HCT116 (cell line): ENCODE measurements at regions not wholly inside any gene's neighbourhood (a gene's known extent, or its start where the extent isn't known, plus 50 kb on each side); places are given as distances from the start of the nearest gene placed in this dataset.

Source experiments
- ATAC-seq: fragments of 200-7000 bp; cut with Tn5 transposase; 2 replicates; pipeline ENCODE4 v1.9.1; 2020; ENCODE audit warnings: mild to moderate bottlenecking, moderate library complexity
- BruUV-seq: library from RNA; stranded (reverse); fragments of 400-500 nt; replicated peaks from 2 replicates; lab custom pipeline; 2021; lab: Mats Ljungman, UMichigan
- CTCF ChIA-PET: fragments of 300-600 bp; sonication (Branson Sonifier 250); formaldehyde crosslinking; loops from one replicate; lab custom pipeline; 2021; ENCODE audit warnings: antibody characterized with exemption; lab: Charles Lee
- POLR2A ChIA-PET: fragments of 300-600, 350-600 bp; sonication (Branson Sonifier 250); formaldehyde crosslinking; loops from one replicate; lab custom pipeline; 2021; ENCODE audit warnings: antibody characterized with exemption; lab: Charles Lee
- RAD21 ChIA-PET, 2 experiments: fragments of 300-600 bp; sonication (Branson Sonifier 250); formaldehyde crosslinking; loops; one replicate each; lab custom pipeline; 2023; ENCODE audit warnings: low total read pairs in 2 of 2; ENCODE audit not compliant: uncharacterized antibody in 2 of 2, unreplicated experiment in 2 of 2, low non-redundant PET in 1 of 2; lab: Charles Lee
- DNase-seq: peaks from one replicate; pipeline ENCODE4 v3.0.0-alpha.2; 2010; ENCODE audit warnings: low read depth, low spot score
- H2AFZ ChIP-seq: fragments of 200-600 bp; shearing (Covaris generic), sonication (generic); 2 replicates; pipeline ENCODE4 v1.6.1; 2017; ENCODE audit warnings: low read depth, mixed run types, mixed read lengths, antibody characterized with exemption, low read length; ENCODE audit not compliant: poor library complexity, severe bottlenecking
- H3K27ac ChIP-seq: 2 replicates; pipeline ENCODE4 v1.5.1; 2012; ENCODE audit warnings: low read depth, low read length
- H3K27me3 ChIP-seq: fragments of 200-600 bp; sonication (generic); 2 replicates; pipeline ENCODE4 v1.6.1; 2016; ENCODE audit warnings: mixed run types, low read length, mixed read lengths; ENCODE audit not compliant: insufficient read depth
- H3K36me3 ChIP-seq, 2 experiments: fragments of 200-500 bp in 1 of 2; fragments of 200-600 bp in 1 of 2; sonication (Bioruptor generic) in 1 of 2; sonication (generic) in 1 of 2; 2 replicates each; pipeline versions ENCODE4 v1.5.1 to v1.6.1; 2014 to 2016; ENCODE audit warnings: low read length in 2 of 2, inconsistent platforms in 1 of 2, mixed read lengths in 1 of 2, mixed run types in 1 of 2; ENCODE audit not compliant: insufficient read depth in 2 of 2, control insufficient read depth in 1 of 2
- H3K4me1 ChIP-seq, 2 experiments: fragments of 200-600 bp in 1 of 2; sonication (generic) in 1 of 2; 2 replicates each; pipeline versions ENCODE4 v1.5.1 to v1.6.1; 2012 to 2017; ENCODE audit warnings: low read length in 2 of 2, inconsistent platforms in 1 of 2, mild to moderate bottlenecking in 1 of 2, mixed read lengths in 1 of 2, mixed run types in 1 of 2, moderate library complexity in 1 of 2; ENCODE audit not compliant: insufficient read depth in 2 of 2, control insufficient read depth in 1 of 2
- H3K4me2 ChIP-seq: fragments of 200-600 bp; sonication (generic); 2 replicates; pipeline ENCODE4 v1.6.1; 2017; ENCODE audit warnings: mixed run types, low read length, mixed read lengths
- H3K4me3 ChIP-seq, 2 experiments: fragments of 200-600 bp in 1 of 2; sonication (generic) in 1 of 2; replicated peaks in 1 of 2; 2 replicates each; pipeline ENCODE4 v1.5.1; 2011 to 2016; ENCODE audit warnings: low read length in 2 of 2, control low read depth in 1 of 2, low read depth in 1 of 2, mild to moderate bottlenecking in 1 of 2, mixed read lengths in 1 of 2, mixed run types in 1 of 2
- H3K79me2 ChIP-seq: fragments of 200-600 bp; sonication (generic); 2 replicates; pipeline ENCODE4 v1.6.1; 2017; ENCODE audit warnings: mild to moderate bottlenecking, mixed run types, low read length, moderate library complexity, mixed read lengths; ENCODE audit not compliant: insufficient read depth
- H3K9ac ChIP-seq: fragments of 200-600 bp; sonication (generic); 2 replicates; pipeline ENCODE4 v1.6.1; 2016; ENCODE audit warnings: low read length, mixed read lengths
- H3K9me2 ChIP-seq: fragments of 200-600 bp; sonication (generic), shearing (Covaris generic); 2 replicates; pipeline ENCODE4 v1.6.1; 2017; ENCODE audit warnings: mixed run types, mild to moderate bottlenecking, moderate library complexity; ENCODE audit not compliant: insufficient read depth
- H3K9me3 ChIP-seq, 2 experiments: fragments of 200-500 bp in 1 of 2; fragments of 200-600 bp in 1 of 2; sonication (Bioruptor generic) in 1 of 2; sonication (generic) in 1 of 2; 2 replicates each; pipeline ENCODE4 v1.6.1; 2014 to 2017; ENCODE audit warnings: low read length in 2 of 2, mixed read lengths in 2 of 2, inconsistent platforms in 1 of 2, low read depth in 1 of 2, mild to moderate bottlenecking in 1 of 2, mixed run types in 1 of 2, moderate library complexity in 1 of 2; ENCODE audit not compliant: control insufficient read depth in 1 of 2, insufficient read depth in 1 of 2
- H4K20me1 ChIP-seq: fragments of 200-600 bp; sonication (generic), shearing (Covaris generic); 2 replicates; pipeline ENCODE4 v1.6.1; 2017; ENCODE audit warnings: mixed run types, mild to moderate bottlenecking, moderate library complexity; ENCODE audit not compliant: insufficient read depth
- CEBPB ChIP-seq: IDR thresholded peaks from 2 replicates; pipeline ENCODE4 v1.6.1; 2012; ENCODE audit warnings: low read depth
- EGR1 ChIP-seq: IDR thresholded peaks from 2 replicates; pipeline ENCODE4 v1.6.1; 2012; ENCODE audit warnings: low read depth
- EZH2 ChIP-seq: fragments of 200-600 bp; sonication (generic); IDR thresholded peaks from 2 replicates; pipeline ENCODE4 v1.6.1; 2017; ENCODE audit warnings: antibody characterized with exemption, mixed run types
- FOSL1 ChIP-seq: IDR thresholded peaks from 2 replicates; pipeline ENCODE4 v1.6.1; 2012; ENCODE audit warnings: low read depth
- JUND ChIP-seq: IDR thresholded peaks from 2 replicates; pipeline ENCODE4 v1.6.1; 2012
- MAX ChIP-seq: IDR thresholded peaks from 2 replicates; pipeline ENCODE4 v1.6.1; 2012
- POLR2A ChIP-seq: IDR thresholded peaks from 2 replicates; pipeline ENCODE4 v1.7.0; 2011; ENCODE audit warnings: borderline replicate concordance; ENCODE audit not compliant: insufficient read depth, insufficient read length; ENCODE audit errors: extremely low read depth
- POLR2AphosphoS5 ChIP-seq: IDR thresholded peaks from 2 replicates; pipeline ENCODE4 v1.6.1; 2011; ENCODE audit warnings: mild to moderate bottlenecking, low read depth, low read length, moderate library complexity
- RAD21 ChIP-seq: IDR thresholded peaks from 2 replicates; pipeline ENCODE4 v1.6.1; 2012; ENCODE audit warnings: low read depth, mild to moderate bottlenecking
- SP1 ChIP-seq: IDR thresholded peaks from 2 replicates; pipeline ENCODE4 v1.6.1; 2012; ENCODE audit warnings: low read depth
- TCF7L2 ChIP-seq: IDR thresholded peaks from 2 replicates; pipeline ENCODE4 v1.7.0; 2011; ENCODE audit warnings: borderline replicate concordance, inconsistent platforms; ENCODE audit not compliant: insufficient read depth, insufficient read length; ENCODE audit errors: extremely low read depth
- YY1 ChIP-seq: IDR thresholded peaks from 2 replicates; pipeline ENCODE4 v1.6.1; 2011; ENCODE audit warnings: low read length, low read depth, moderate library complexity, mild to moderate bottlenecking; ENCODE audit not compliant: insufficient replicate concordance; ENCODE audit errors: extremely low read depth
- ZBTB33 ChIP-seq: IDR thresholded peaks from 2 replicates; pipeline ENCODE4 v1.6.1; 2011; ENCODE audit warnings: mild to moderate bottlenecking, low read length, moderate library complexity; ENCODE audit not compliant: insufficient replicate concordance; ENCODE audit errors: extremely low read depth
- intact Hi-C: fragments of 100-400 bp; cut with micrococcal nuclease; formaldehyde crosslinking; loops from 2 replicates; pipeline ENCODE4 v1.10.0; 2022

GRCh38 chr10:3484306-3485056 lies 300.5 kb downstream of the KLF6 start:
- Histone ChIP-seq H3K36me3 (no peaks in the 10 kb centered on the region), H3K9me3 (no peaks in the 10 kb centered on the region), H3K4me2 (no peak overlapping the region), H4K20me1 (no peaks in the 10 kb centered on the region), H3K27ac (no peak overlapping the region), H2AFZ (no peak overlapping the region), H3K4me1 (peaks cover 20 to 35% of the 10 kb centered on the region in 2 experiments), H3K79me2 (no peaks in the 10 kb centered on the region), H3K9ac (no peak overlapping the region), H3K9me2 (no peaks in the 10 kb centered on the region), H3K27me3 (no peaks in the 10 kb centered on the region), H3K4me3 (no peak overlapping the region)
- intact Hi-C loops, result loop anchor here (10.0 kb wide), 1 partner anchor 280 kb away; no protein-coding TSS in a partner anchor
- RAD21 ChIA-PET, result no interaction called here
- ATAC-seq (no peak), DNase-seq (no peak)
- no TSS peak for BruUV-seq
- POLR2A ChIA-PET, result no interaction called here
- CTCF ChIA-PET, result no interaction called here
- no peak for TF ChIP-seq JUND
- TF ChIP-seq POLR2AphosphoS5, result no peak

GRCh38 chr10:3482200-3482993 lies 302.6 kb downstream of the KLF6 start:
- Histone ChIP-seq H3K4me2 (peak overlapping the region; percentile 76), H3K4me3 (peak overlapping the region in 1 of 2 experiments; percentile 40; a peak in 2 of 4 replicates), H3K9me2 (no peaks in the 10 kb centered on the region), H4K20me1 (no peaks in the 10 kb centered on the region), H2AFZ (peak overlapping the region; percentile 1), H3K9me3 (no peaks in the 10 kb centered on the region), H3K79me2 (no peaks in the 10 kb centered on the region), H3K27me3 (no peaks in the 10 kb centered on the region), H3K27ac (no peak overlapping the region)
- no TSS peak for BruUV-seq
- ATAC-seq, result peak; percentile 86
- TF ChIP-seq RAD21 (peak; percentile 18; the same call in 1 of the 2 replicates), YY1 (no peak), CEBPB (peak; percentile 71), POLR2AphosphoS5 (0 out of 2 replicates have a peak, but pooled peaks have one; percentile 27), FOSL1 (peak; percentile 63; the same call in 1 of the 2 replicates), EGR1 (no peak), TCF7L2 (peak; percentile 82), JUND (peak; percentile 64), POLR2A (no peak), MAX (peak; percentile 61), ZBTB33 (no peak), SP1 (peak; percentile 76), EZH2 (no peak)
- TF ChIP-seq, all 23 proteins: peak for 8
- H3K9ac ChIP-seq, result peak overlapping the region; percentile 32
- ChIA-PET RAD21 (no interaction called here), CTCF (no interaction called here), POLR2A (no interaction called here)
- peak; percentile 88 for DNase-seq
- intact Hi-C loops, result loop anchor here (10.0 kb wide), 1 partner anchor 282 kb away; no protein-coding TSS in a partner anchor
- H3K4me1 ChIP-seq, result peaks cover 20 to 37% of the 10 kb centered on the region in 2 experiments
- H3K36me3 ChIP-seq, result no peaks in the 10 kb centered on the region
